ENCODE measurements at regions not wholly inside any gene's neighbourhood (a gene's known extent, or its start where the extent isn't known, plus 50 kb on each side); places are given as distances from the start of the nearest gene placed in this dataset.

GRCh38 chr9:108356806-108357205, 499.0 kb downstream of the ACTL7B start:
- H3K36me3 ChIP-seq: no peaks in the 10 kb centered on the region
- H3K9me3 ChIP-seq: no peaks in the 10 kb centered on the region
- DNase-seq: no peak
- intact Hi-C loops (cut with DNase I; ENCODE audit: low total_unique reads): no loop called here
- no peaks in the 10 kb centered on the region for H3K4me1 ChIP-seq
- no peak for TF ChIP-seq POLR2A (IDR thresholded peaks at IDR 0.05)
- TF ChIP-seq POLR2AphosphoS5 (IDR thresholded peaks at IDR 0.05): no peak
- no peak for TF ChIP-seq CTCF (IDR thresholded peaks at IDR 0.05)
- no peak for TF ChIP-seq EP300 (IDR thresholded peaks at IDR 0.05)
- no peak overlapping the region for H3K4me3 ChIP-seq
- no peaks in the 10 kb centered on the region for H3K27me3 ChIP-seq
- 68 to 92% (median 84%) methylated on average over 2 of the region's 2 CpGs for WGBS, 5 donors
- no peak overlapping the region for H3K27ac ChIP-seq

GRCh38 chr9:108351571-108351970, 504.2 kb downstream of the ACTL7B start:
- H3K27ac ChIP-seq: no peak overlapping the region
- no peak overlapping the region for H3K4me3 ChIP-seq
- H3K9me3 ChIP-seq: no peaks in the 10 kb centered on the region
- H3K27me3 ChIP-seq: no peaks in the 10 kb centered on the region
- WGBS, 5 donors: 76 to 90% (median 83%) methylated on average over 5 of the region's 5 CpGs
- H3K4me1 ChIP-seq: peaks cover 0 to 6% (median 0%) of the 10 kb centered on the region in 4 donors
- peak in 1 of 2 donors; percentile 8 for DNase-seq
- intact Hi-C loops (cut with DNase I; ENCODE audit: low total_unique reads): no loop called here
- no peaks in the 10 kb centered on the region for H3K36me3 ChIP-seq
- no peak for TF ChIP-seq EP300 (IDR thresholded peaks at IDR 0.05)
- no peak for TF ChIP-seq POLR2A (IDR thresholded peaks at IDR 0.05)
- no peak for TF ChIP-seq CTCF (IDR thresholded peaks at IDR 0.05)
- no peak for TF ChIP-seq POLR2AphosphoS5 (IDR thresholded peaks at IDR 0.05)

- TF ChIP-seq POLR2A (IDR thresholded peaks at IDR 0.05) (no peak), EP300 (IDR thresholded peaks at IDR 0.05) (no peak), POLR2AphosphoS5 (IDR thresholded peaks at IDR 0.05) (no peak), CTCF (IDR thresholded peaks at IDR 0.05) (no peak)
- no peaks in the 10 kb centered on the region for H3K27me3 ChIP-seq
- no peak overlapping the region for H3K27ac ChIP-seq
- H3K9me3 ChIP-seq: no peaks in the 10 kb centered on the region
- intact Hi-C loops (cut with DNase I; ENCODE audit: low total_unique reads): no loop called here
- H3K4me1 ChIP-seq: peaks cover 0 to 6% (median 0%) of the 10 kb centered on the region in 4 donors
- 86 to 92% (median 91%) methylated on average over 9 of the region's 9 CpGs for WGBS, 5 donors
- DNase-seq: no peak
- no peak overlapping the region for H3K4me3 ChIP-seq
- H3K36me3 ChIP-seq: no peaks in the 10 kb centered on the region
Measured at GRCh38 chr9:108347463-108348188, 508.2 kb downstream of the ACTL7B start.

GRCh38 chr9:108345826-108346225, 510.0 kb downstream of the ACTL7B start:
- TF ChIP-seq CTCF (IDR thresholded peaks at IDR 0.05) (no peak), POLR2AphosphoS5 (IDR thresholded peaks at IDR 0.05) (no peak), POLR2A (IDR thresholded peaks at IDR 0.05) (no peak), EP300 (IDR thresholded peaks at IDR 0.05) (no peak)
- whole genome bisulfite sequencing, 5 donors: 61 to 66% (median 63%) methylated on average over 3 of the region's 3 CpGs
- no peak overlapping the region for H3K4me3 ChIP-seq
- H3K9me3 ChIP-seq: no peaks in the 10 kb centered on the region
- no peaks in the 10 kb centered on the region for H3K36me3 ChIP-seq
- DNase-seq: no peak
- peaks cover 0 to 6% (median 0%) of the 10 kb centered on the region in 4 donors for H3K4me1 ChIP-seq
- H3K27me3 ChIP-seq: no peaks in the 10 kb centered on the region
- intact Hi-C loops (cut with DNase I; ENCODE audit: low total_unique reads): no loop called here
- no peak overlapping the region for H3K27ac ChIP-seq
